GM20000 (cell line): ENCODE measurements at regions not wholly inside any gene's neighbourhood (a gene's known extent, or its start where the extent isn't known, plus 50 kb on each side); places are given as distances from the start of the nearest gene placed in this dataset.

Experiments
- DNase-seq: peaks from one replicate; pipeline ENCODE4 v3.0.0; 2012; ENCODE audit warnings: low spot score
- TF ChIP-seq, protein P1 (sequence below): IDR thresholded peaks from 2 replicates; pipeline ENCODE4 v1.5.1; 2012; ENCODE audit warnings: mild to moderate bottlenecking, control low read depth; ENCODE audit errors: extremely low read depth, missing control alignments

DNA sequence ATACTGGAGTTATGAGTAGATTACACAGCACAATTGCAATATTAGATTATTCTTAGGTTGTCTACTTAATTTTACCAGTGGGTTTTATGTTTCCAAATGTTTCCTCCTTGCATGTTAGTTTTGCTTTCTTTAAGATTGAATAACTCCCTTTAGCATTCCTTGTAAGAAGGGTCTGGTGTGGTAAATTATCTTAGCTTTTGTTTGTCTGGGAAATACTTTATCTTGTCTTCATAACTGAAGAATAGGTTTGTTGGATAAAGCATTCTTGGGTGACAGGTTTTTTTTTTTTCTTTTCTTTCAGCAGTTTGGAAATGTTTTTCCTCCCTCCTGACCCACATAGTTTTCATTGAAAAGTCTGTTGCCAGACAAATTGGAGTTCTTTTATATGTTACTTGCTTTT, 531.1 kb downstream of the ANXA1 start:
- TF ChIP-seq, protein P1, sequence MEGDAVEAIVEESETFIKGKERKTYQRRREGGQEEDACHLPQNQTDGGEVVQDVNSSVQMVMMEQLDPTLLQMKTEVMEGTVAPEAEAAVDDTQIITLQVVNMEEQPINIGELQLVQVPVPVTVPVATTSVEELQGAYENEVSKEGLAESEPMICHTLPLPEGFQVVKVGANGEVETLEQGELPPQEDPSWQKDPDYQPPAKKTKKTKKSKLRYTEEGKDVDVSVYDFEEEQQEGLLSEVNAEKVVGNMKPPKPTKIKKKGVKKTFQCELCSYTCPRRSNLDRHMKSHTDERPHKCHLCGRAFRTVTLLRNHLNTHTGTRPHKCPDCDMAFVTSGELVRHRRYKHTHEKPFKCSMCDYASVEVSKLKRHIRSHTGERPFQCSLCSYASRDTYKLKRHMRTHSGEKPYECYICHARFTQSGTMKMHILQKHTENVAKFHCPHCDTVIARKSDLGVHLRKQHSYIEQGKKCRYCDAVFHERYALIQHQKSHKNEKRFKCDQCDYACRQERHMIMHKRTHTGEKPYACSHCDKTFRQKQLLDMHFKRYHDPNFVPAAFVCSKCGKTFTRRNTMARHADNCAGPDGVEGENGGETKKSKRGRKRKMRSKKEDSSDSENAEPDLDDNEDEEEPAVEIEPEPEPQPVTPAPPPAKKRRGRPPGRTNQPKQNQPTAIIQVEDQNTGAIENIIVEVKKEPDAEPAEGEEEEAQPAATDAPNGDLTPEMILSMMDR = no peak
- no peak for DNase-seq

DNA sequence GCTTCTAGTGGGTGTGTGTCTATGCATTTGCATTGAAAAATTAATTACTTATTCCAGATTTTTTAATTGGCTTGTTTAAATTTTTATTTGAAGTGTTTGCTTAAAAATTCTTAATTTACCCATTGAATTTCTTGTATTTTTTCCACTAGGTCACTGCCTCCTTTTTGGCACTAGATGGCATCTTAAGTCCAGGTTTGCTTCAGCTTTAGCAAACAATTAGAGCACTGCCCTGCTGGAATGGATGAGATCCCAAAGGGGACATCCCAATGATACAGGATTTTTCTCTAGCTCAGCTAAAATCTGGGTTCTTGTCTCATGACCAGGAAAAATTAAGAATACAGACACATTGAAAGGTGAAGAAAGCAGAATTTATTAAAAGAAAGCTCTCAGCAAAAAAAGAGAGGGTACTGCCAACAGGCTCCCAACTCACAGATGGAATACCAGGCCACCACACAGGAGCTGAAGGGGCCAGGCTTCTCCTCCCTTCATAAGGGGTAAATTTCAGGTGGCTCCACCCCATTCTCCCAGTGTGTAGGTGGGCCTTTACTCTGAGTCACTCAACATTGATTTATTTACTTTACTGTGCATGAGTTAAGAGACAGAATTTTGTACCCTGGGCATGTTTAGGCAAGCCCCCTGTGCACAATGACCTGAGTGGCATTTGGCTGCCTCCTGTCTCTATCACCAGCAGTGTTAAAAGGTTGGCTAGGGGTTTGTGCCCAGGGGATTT, 532.4 kb downstream of the ANXA1 start:
- TF ChIP-seq, protein P1 = peak; percentile 28
- DNase-seq = peak; percentile 6

DNA sequence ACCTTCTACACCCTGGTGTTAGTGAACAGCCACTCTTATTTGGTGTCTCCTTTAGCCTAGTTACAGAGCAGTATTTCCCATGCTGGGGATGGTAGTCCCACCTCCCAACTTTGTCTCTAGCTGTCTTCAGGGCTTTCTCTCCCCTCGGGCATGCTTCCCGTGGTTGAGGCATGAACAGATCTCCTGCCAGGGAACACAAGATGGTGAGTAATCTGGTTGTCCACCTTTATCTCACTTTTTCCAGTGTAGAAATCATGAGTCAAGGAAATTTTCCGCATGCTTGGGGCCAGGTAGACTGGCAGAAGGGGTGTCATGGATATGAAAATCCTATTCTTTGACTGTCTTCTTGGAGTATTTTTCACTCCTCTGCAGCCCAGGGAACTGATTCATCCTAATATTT, 532.9 kb downstream of the ANXA1 start:
- no peak for DNase-seq
- TF ChIP-seq, protein P1 = no peak

DNA sequence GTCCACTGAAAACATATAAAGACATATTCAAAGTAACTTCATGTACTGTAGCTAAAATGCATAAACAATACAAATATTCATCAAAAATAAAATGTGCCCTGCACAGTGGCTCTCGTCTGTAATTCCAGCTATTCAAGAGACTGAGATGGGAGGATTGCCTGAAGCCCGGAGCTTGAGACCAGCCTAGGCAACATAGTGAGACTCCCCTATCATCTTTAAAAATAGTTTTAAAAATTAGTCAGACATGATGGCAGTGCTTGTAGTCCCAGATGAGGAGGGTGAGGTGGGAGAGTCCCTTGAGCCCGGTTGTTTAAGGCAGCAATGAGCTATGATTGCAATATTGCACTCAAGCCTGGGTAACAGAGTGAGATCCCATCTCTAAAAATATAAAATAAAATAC, 534.1 kb downstream of the ANXA1 start:
- TF ChIP-seq, protein P1 = no peak
- DNase-seq = no peak

DNA sequence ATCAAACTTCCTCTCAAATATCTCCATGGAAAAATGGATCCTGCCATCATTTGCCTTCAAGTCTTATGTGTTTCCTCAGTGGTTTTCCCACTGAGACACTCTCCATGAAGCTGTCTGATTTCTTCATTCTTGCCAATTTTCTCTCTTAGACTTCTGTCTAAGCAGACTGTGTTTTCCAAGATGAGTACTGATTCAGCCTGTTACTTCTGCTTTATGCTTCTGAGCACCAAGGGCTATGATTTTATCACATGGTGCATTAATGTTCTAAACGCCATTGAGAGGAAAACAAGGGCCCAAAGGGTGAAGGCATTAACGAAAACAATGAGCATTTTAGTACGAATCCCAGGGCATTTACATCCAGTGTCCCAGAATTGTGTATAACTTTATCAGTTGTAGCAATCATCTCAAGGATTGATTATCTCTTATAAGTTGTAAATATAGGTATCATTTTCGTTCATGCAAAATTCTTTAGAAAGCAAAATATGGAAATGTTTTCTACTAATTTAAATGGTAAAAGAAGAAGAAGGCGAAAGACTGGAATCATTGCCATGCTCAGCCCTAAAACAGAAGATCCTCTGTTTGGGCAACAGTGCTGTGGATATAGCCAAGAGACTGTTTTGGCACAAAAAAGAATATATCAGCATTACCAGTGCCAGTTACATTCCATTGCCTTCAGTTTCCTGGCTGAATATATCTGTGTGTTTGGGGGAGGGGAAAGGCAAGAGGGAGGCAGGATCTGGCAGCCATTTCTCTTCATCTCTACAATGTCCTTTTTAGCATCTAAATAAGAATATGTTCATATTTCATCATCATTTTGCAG, 537.6 kb downstream of the ANXA1 start:
- DNase-seq = no peak
- TF ChIP-seq, protein P1 = no peak

DNA sequence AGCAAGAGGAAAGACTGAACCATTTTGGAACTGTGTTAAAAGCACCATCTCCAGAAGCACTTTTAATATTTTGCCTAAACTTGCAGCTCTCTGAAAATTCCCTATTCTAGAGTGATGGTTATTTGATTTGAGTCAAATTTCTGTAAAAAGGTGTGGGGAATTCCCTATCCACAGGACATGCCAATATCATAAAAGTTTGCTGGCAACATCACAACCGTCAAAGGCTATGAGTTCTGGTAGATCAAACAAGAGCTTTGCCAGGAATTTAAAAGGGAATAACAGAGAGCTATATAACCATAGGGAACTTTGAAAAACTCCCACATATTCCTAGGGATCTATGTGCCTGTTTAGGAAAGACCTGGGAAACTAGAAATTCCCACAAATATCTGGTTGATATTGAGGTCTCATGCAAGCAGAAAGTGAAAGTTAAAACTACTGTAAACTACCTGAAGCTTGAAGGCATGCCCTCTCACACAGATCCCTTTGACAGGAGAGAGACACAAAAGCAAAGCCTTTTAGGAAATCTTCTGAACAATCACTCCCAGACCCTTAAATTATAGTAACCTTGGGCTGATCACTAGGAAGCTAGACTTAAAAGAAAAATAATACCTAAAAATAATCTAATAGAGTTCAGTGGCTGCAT, 549.9 kb downstream of the ANXA1 start:
- DNase-seq = no peak
- TF ChIP-seq, protein P1 = no peak

DNA sequence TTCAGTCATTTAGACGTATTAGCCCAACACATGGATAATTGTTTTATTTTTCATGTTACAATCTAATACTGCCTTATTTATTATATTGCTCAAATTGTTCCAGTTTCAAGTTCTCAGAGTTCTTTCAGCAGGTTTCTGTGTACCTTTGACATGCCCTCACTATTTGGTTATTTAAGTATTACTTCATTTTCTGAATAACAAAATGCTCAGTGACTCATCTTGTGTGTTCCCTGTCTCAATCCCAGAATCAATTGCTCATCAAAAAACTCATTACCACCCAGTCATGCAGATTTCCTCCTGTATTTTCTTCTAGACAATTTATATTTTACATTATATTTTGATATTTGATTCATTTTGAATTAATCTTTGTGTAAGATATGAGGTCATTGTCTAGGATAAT, 562.6 kb downstream of the ANXA1 start:
- TF ChIP-seq, protein P1 = no peak
- no peak for DNase-seq
